ENCODE measurements at regions not wholly inside any gene's neighbourhood (a gene's known extent, or its start where the extent isn't known, plus 50 kb on each side); places are given as distances from the start of the nearest gene placed in this dataset.

GRCh38 chr7:11221984-11222383 is 248.3 kb downstream of the PHF14 start:
- Histone ChIP-seq H3K4me1 (ENCODE audit: insufficient read depth, poor library complexity, severe bottlenecking) (no peaks in the 10 kb centered on the region), H3K36me3 (ENCODE audit: low read depth) (no peaks in the 10 kb centered on the region), H3K4me3 (ENCODE audit: severe bottlenecking) (no peak overlapping the region), H3K27ac (ENCODE audit: poor library complexity, severe bottlenecking) (no peak overlapping the region), H3K9me3 (ENCODE audit: severe bottlenecking) (no peaks in the 10 kb centered on the region), H3K27me3 (ENCODE audit: insufficient read depth, poor library complexity, severe bottlenecking) (no peaks in the 10 kb centered on the region)
- no peak for DNase-seq (ENCODE audit: low spot score)
- no peak for TF ChIP-seq CTCF (IDR thresholded peaks at IDR 0.05; ENCODE audit: poor library complexity, severe bottlenecking)
- ATAC-seq (ENCODE audit: low read depth) = no peak

GRCh38 chr7:11224535-11224934 is 250.9 kb downstream of the PHF14 start:
- Histone ChIP-seq H3K27ac (ENCODE audit: poor library complexity, severe bottlenecking) (no peak overlapping the region), H3K4me3 (ENCODE audit: severe bottlenecking) (no peak overlapping the region), H3K4me1 (ENCODE audit: insufficient read depth, poor library complexity, severe bottlenecking) (no peaks in the 10 kb centered on the region), H3K36me3 (ENCODE audit: low read depth) (no peaks in the 10 kb centered on the region), H3K9me3 (ENCODE audit: severe bottlenecking) (no peaks in the 10 kb centered on the region), H3K27me3 (ENCODE audit: insufficient read depth, poor library complexity, severe bottlenecking) (no peaks in the 10 kb centered on the region)
- no peak for TF ChIP-seq CTCF (IDR thresholded peaks at IDR 0.05; ENCODE audit: poor library complexity, severe bottlenecking)
- DNase-seq (ENCODE audit: low spot score) (no peak), ATAC-seq (ENCODE audit: low read depth) (no peak)

- DNase-seq (ENCODE audit: low spot score) (no peak), ATAC-seq (ENCODE audit: low read depth) (no peak; the same call in 2 of the 3 replicates)
- H3K9me3 ChIP-seq (ENCODE audit: severe bottlenecking) = no peaks in the 10 kb centered on the region
- no peaks in the 10 kb centered on the region for H3K4me1 ChIP-seq (ENCODE audit: insufficient read depth, poor library complexity, severe bottlenecking)
- no peak overlapping the region for H3K4me3 ChIP-seq (ENCODE audit: severe bottlenecking)
- no peak for TF ChIP-seq CTCF (IDR thresholded peaks at IDR 0.05; ENCODE audit: poor library complexity, severe bottlenecking)
- H3K36me3 ChIP-seq (ENCODE audit: low read depth) = no peaks in the 10 kb centered on the region
- no peak overlapping the region for H3K27ac ChIP-seq (ENCODE audit: poor library complexity, severe bottlenecking)
- no peaks in the 10 kb centered on the region for H3K27me3 ChIP-seq (ENCODE audit: insufficient read depth, poor library complexity, severe bottlenecking)
These were observed 254.8 kb downstream of the PHF14 start for GRCh38 chr7:11228515-11228914.

DNA sequence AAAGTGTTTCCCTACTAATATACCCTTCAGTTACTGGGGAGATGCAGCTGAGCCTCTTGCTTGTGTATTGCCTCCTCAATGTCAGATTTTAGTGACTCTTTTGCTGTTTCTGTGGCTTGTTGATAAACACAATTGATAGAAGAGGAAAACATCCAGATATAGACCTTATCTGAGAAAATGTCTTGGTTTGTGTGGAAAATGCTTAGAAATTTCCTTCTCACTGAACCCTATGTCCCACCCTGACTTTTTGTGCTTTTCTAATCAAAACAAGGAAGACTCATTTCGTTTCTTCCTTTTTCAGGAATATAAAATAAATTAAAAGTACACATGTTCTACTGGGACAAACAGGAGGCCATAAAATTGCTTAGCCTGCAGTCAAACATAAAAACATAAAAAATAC is 257.5 kb downstream of the PHF14 start:
- Histone ChIP-seq H3K4me3 (ENCODE audit: severe bottlenecking) (no peak overlapping the region), H3K36me3 (ENCODE audit: low read depth) (no peaks in the 10 kb centered on the region), H3K27me3 (ENCODE audit: insufficient read depth, poor library complexity, severe bottlenecking) (no peaks in the 10 kb centered on the region), H3K4me1 (ENCODE audit: insufficient read depth, poor library complexity, severe bottlenecking) (no peaks in the 10 kb centered on the region), H3K9me3 (ENCODE audit: severe bottlenecking) (no peaks in the 10 kb centered on the region), H3K27ac (ENCODE audit: poor library complexity, severe bottlenecking) (no peak overlapping the region)
- DNase-seq (ENCODE audit: low spot score) (no peak), ATAC-seq (ENCODE audit: low read depth) (no peak)
- TF ChIP-seq CTCF (IDR thresholded peaks at IDR 0.05; ENCODE audit: poor library complexity, severe bottlenecking) = no peak

DNA sequence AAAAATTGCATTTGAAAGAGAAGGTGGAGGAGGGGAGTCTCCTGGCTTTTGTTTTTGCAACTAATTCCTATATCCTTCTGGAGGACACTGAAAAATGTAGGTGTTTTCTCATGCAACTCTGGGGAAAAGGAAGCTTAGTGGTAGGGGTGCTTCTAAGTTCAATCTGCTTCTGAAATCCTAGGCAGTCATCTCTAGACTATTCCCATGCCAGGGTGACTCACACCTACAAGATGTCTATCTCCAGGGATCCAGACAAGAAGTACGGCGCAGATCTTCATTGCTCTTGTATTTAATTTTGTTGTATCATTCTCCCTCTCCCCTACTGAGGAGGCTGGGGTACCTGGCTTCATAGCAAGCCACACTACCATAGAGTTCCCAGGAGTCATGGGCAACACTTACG is 258.8 kb downstream of the PHF14 start:
- Histone ChIP-seq H3K9me3 (ENCODE audit: severe bottlenecking) (no peaks in the 10 kb centered on the region), H3K27ac (ENCODE audit: poor library complexity, severe bottlenecking) (no peak overlapping the region), H3K4me3 (ENCODE audit: severe bottlenecking) (no peak overlapping the region), H3K4me1 (ENCODE audit: insufficient read depth, poor library complexity, severe bottlenecking) (no peaks in the 10 kb centered on the region), H3K36me3 (ENCODE audit: low read depth) (no peaks in the 10 kb centered on the region), H3K27me3 (ENCODE audit: insufficient read depth, poor library complexity, severe bottlenecking) (no peaks in the 10 kb centered on the region)
- no peak for TF ChIP-seq CTCF (IDR thresholded peaks at IDR 0.05; ENCODE audit: poor library complexity, severe bottlenecking)
- no peak for DNase-seq (ENCODE audit: low spot score)
- no peak; the same call in 2 of the 3 replicates for ATAC-seq (ENCODE audit: low read depth)
